ENCODE measurements at regions not wholly inside any gene's neighbourhood (a gene's known extent, or its start where the extent isn't known, plus 50 kb on each side); places are given as distances from the start of the nearest gene placed in this dataset.

DNA sequence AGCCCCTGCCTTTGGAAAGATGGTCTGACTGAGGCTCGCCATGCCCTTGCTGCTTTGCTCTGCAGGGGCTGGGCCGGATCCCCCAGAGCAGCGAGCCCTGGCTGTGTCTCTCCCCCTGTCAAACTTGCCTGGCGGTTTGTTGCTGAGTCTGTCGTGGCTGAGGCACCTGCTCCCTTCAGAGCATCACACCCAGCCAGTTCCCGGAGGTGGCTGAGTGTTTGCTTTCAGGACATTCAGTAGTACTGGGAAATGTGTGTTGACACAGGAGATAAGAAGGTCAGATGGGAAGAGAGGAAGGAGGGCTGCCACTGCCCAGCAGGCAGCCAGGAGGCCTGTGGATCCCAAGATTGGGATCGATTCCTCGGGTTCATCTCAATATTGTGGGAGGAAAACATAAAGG, 62.9 kb downstream of the GADD45G start:
- in situ Hi-C loops (cut with MboI): no loop called here
- no peak for ATAC-seq

More for the DNA sequence above, 62.9 kb downstream of the GADD45G start:
- no peak overlapping the region for H2AFZ ChIP-seq (ENCODE audit: control insufficient read depth, low read depth, low read length)
- H3K4me1 ChIP-seq (ENCODE audit: control insufficient read depth, insufficient read depth, low read length): no peaks in the 10 kb centered on the region
- intact Hi-C loops (cut with micrococcal nuclease; ENCODE audit: unreplicated experiment): no loop called here
- no peaks in the 10 kb centered on the region; a peak in 2 of 4 replicates for H3K27me3 ChIP-seq (replicated peaks in 1 of 2; ENCODE audit: control insufficient read depth in 2 of 2, insufficient read depth in 2 of 2, low read length in 1 of 2)
- H3K4me3 ChIP-seq: no peak overlapping the region
- ChIA-PET RAD21 (ENCODE audit: unreplicated experiment) (no interaction called here), CTCF (no interaction called here), SMC1A (ENCODE audit: uncharacterized antibody, unreplicated experiment) (no interaction called here), POLR2A (interaction anchor here (0.5 kb wide), 1 partner anchor 1179 kb away, joined by 7 read pairs; no protein-coding TSS in a partner anchor)
- no peak overlapping the region for H3K27ac ChIP-seq (ENCODE audit: control insufficient read depth, insufficient read depth)
- FAIRE-seq (no peak), DNase-seq (ENCODE audit: low read depth, low spot score) (no peak)
- TF ChIP-seq, protein P1, sequence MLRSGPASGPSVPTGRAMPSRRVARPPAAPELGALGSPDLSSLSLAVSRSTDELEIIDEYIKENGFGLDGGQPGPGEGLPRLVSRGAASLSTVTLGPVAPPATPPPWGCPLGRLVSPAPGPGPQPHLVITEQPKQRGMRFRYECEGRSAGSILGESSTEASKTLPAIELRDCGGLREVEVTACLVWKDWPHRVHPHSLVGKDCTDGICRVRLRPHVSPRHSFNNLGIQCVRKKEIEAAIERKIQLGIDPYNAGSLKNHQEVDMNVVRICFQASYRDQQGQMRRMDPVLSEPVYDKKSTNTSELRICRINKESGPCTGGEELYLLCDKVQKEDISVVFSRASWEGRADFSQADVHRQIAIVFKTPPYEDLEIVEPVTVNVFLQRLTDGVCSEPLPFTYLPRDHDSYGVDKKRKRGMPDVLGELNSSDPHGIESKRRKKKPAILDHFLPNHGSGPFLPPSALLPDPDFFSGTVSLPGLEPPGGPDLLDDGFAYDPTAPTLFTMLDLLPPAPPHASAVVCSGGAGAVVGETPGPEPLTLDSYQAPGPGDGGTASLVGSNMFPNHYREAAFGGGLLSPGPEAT (IDR thresholded peaks at IDR 0.05; ENCODE audit: low read depth): no peak
- TF ChIP-seq JUND (IDR thresholded peaks at IDR 0.05; ENCODE audit: low read depth, low read length) (no peak), RAD51 (IDR thresholded peaks at IDR 0.05) (no peak), ATF2 (IDR thresholded peaks at IDR 0.05; ENCODE audit: low read length) (no peak), EZH2 (IDR thresholded peaks at IDR 0.05; ENCODE audit: borderline replicate concordance, control insufficient read depth, low read depth, low read length) (no peak)
- H3K4me2 ChIP-seq (ENCODE audit: control insufficient read depth, insufficient read depth): no peak overlapping the region
- H4K20me1 ChIP-seq (ENCODE audit: control insufficient read depth, insufficient read depth): no peaks in the 10 kb centered on the region
- 36% methylated on average over 8 of the region's 8 CpGs for WGBS (ENCODE audit: insufficient coverage, insufficient replicate concordance, low lambda C conversion rate, missing lambda C conversion rate)
- no peaks in the 10 kb centered on the region for H3K36me3 ChIP-seq (ENCODE audit: control insufficient read depth in 2 of 2, insufficient read depth in 2 of 2, low read length in 1 of 2)
- H3K9me3 ChIP-seq (replicated peaks; ENCODE audit: control insufficient read depth, insufficient read depth, low read length): no peaks in the 10 kb centered on the region
- H3K79me2 ChIP-seq (ENCODE audit: control insufficient read depth, insufficient read depth, low read length): no peaks in the 10 kb centered on the region
- no TSS peak for BruUV-seq (replicated peaks)
- no peak overlapping the region for H3K9ac ChIP-seq (ENCODE audit: control insufficient read depth, insufficient read depth, low read length)
